Type B pancreatic cell (in vitro differentiated cells): ENCODE measurements at regions not wholly inside any gene's neighbourhood (a gene's known extent, or its start where the extent isn't known, plus 50 kb on each side); places are given as distances from the start of the nearest gene placed in this dataset.
"Not testable (repeated sequence)": the region's sequence is repeated elsewhere in the genome, so short reads cannot be mapped to it uniquely, and the experiment has no call there.

Source experiments
- DNase-seq: peaks from one replicate; pipeline ENCODE4 v3.0.0; 2021; ENCODE audit warnings: mixed read lengths; ENCODE audit not compliant: unreplicated experiment; ENCODE audit errors: extremely low spot score
- H3K27ac Mint-ChIP-seq: 2 replicates; pipeline ENCODE4 v1.8.0; 2021; ENCODE audit warnings: mild to moderate bottlenecking, mixed read lengths
- H3K27me3 Mint-ChIP-seq: 2 replicates; pipeline ENCODE4 v1.8.0; 2021; ENCODE audit warnings: mixed read lengths
- H3K36me3 Mint-ChIP-seq: 2 replicates; pipeline ENCODE4 v1.8.0; 2021; ENCODE audit warnings: mixed read lengths
- H3K4me1 Mint-ChIP-seq: one replicate; pipeline ENCODE4 v1.8.0; 2021; ENCODE audit warnings: mixed read lengths; ENCODE audit not compliant: unreplicated experiment
- H3K4me3 Mint-ChIP-seq: 2 replicates; pipeline ENCODE4 v1.8.0; 2021; ENCODE audit warnings: mild to moderate bottlenecking, mixed read lengths
- H3K9me3 Mint-ChIP-seq: 2 replicates; pipeline ENCODE4 v1.8.0; 2021; ENCODE audit warnings: mixed read lengths
- TF ChIP-seq, protein P1 (sequence below): fragments of 200-600 bp; sonication (generic); conservative IDR thresholded peaks from 2 replicates; pipeline ENCODE4 v1.5.0; 2021; ENCODE audit warnings: antibody characterized with exemption, mild to moderate bottlenecking

DNA sequence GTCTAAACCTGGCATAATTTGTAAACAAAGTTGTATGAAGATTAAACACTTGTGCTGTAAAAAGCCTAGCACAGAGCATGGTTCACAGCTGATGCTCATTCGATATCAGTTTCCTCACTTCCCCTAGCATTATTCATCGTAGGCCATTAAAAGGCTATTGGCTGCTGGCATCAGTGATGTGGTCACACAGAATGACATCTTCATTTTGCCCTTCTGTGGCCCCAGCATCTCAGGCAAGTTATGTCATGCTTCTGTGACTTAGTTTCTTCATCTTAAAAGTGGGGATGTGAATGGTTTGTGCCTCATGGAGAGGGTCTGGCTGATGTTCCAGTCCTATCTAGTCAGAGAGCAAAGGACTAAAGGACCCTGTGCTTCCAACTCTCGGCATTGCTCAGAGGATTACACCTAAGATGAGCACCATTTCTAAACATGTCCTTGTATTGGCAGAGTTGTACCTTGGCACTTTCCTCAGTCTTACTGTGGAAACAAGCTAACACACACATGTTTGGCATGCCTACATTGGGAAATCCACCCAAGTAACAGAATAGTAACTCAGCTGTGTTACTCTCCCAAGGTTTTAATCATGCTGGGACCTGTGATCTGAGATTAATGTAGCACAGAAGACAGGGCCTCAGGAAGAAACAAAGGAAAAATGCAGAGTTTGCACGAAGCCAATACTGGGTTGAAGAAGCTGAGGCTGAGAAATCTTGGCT, 83.5 kb upstream of the OR9Q1 start:
- H3K4me3 Mint-ChIP-seq = no peak overlapping the region
- no peaks in the 10 kb centered on the region for H3K4me1 Mint-ChIP-seq
- no peaks in the 10 kb centered on the region for H3K9me3 Mint-ChIP-seq
- H3K27ac Mint-ChIP-seq = no peak overlapping the region
- TF ChIP-seq, protein P1, sequence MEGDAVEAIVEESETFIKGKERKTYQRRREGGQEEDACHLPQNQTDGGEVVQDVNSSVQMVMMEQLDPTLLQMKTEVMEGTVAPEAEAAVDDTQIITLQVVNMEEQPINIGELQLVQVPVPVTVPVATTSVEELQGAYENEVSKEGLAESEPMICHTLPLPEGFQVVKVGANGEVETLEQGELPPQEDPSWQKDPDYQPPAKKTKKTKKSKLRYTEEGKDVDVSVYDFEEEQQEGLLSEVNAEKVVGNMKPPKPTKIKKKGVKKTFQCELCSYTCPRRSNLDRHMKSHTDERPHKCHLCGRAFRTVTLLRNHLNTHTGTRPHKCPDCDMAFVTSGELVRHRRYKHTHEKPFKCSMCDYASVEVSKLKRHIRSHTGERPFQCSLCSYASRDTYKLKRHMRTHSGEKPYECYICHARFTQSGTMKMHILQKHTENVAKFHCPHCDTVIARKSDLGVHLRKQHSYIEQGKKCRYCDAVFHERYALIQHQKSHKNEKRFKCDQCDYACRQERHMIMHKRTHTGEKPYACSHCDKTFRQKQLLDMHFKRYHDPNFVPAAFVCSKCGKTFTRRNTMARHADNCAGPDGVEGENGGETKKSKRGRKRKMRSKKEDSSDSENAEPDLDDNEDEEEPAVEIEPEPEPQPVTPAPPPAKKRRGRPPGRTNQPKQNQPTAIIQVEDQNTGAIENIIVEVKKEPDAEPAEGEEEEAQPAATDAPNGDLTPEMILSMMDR = no peak
- H3K36me3 Mint-ChIP-seq = no peaks in the 10 kb centered on the region
- no peak for DNase-seq
- no peaks in the 10 kb centered on the region for H3K27me3 Mint-ChIP-seq

DNA sequence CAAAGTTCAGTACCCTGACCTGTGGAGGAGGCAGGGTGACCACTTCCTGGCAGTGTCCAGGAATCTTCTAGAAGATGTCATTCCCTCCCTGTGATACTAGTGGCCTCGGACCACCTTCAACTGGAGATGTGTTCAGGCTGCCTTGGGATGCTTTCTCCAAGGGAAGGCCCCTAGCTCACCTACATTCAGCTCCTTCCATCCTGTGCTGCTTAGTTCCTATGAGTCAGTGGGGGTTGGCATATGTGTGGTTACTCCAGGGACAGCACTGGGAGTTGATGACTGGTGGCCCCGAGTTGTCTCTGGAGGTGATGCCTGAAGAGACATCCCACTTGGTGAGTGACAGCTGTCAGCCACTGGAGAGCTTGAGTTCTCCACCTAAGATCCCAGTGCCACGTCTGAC, 81.8 kb upstream of the OR9Q1 start:
- TF ChIP-seq, protein P1 = no peak
- Mint-ChIP-seq H3K36me3 (no peaks in the 10 kb centered on the region), H3K27me3 (no peaks in the 10 kb centered on the region), H3K4me1 (no peaks in the 10 kb centered on the region), H3K9me3 (no peaks in the 10 kb centered on the region), H3K27ac (no peak overlapping the region), H3K4me3 (no peak overlapping the region)
- DNase-seq = no peak

DNA sequence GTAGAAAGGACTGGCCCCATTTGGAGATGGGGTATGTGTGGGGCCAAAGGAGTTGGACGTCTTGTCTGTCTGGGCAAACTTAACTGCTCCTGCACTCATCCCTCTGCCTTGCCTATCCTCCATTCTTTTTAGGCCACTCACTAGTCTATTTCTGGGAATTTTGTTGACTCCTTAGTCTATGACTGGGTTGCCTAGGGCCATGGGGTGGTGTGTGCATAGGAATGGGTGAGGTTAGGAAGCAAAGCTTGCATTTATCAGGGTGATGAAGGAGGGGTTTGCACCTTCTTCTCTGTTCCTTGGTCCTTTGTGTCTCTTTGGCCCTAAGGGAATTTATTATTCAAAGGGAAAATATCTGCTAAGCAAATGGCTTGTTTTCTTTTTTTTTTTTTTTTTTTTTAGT, 80.9 kb upstream of the OR9Q1 start:
- TF ChIP-seq, protein P1 = no peak
- no peaks in the 10 kb centered on the region for H3K9me3 Mint-ChIP-seq
- H3K4me1 Mint-ChIP-seq = no peaks in the 10 kb centered on the region
- H3K27me3 Mint-ChIP-seq = no peaks in the 10 kb centered on the region
- no peak overlapping the region for H3K4me3 Mint-ChIP-seq
- H3K36me3 Mint-ChIP-seq = no peaks in the 10 kb centered on the region
- no peak overlapping the region for H3K27ac Mint-ChIP-seq
- no peak for DNase-seq

DNA sequence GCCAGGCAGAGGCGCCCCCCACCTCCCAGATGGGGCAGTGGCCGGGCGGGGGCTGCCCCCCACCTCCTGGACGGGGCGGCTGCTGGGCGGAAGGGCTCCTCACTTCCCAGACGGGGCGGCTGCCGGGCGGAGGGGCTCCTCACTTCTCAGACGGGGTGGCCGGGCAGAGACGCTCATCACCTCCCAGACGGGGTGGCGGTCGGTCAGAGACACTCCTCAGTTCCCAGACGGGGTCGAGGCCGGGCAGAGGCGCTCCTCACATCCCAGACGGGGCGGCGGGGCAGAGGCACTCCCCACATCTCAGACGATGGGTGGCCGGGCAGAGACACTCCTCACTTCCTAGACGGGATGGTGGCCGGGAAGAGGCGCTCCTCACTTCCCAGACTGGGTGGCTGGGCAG, 79.9 kb upstream of the OR9Q1 start:
- H3K9me3 Mint-ChIP-seq, H3K27ac Mint-ChIP-seq, H3K4me3 Mint-ChIP-seq, H3K27me3 Mint-ChIP-seq, H3K36me3 Mint-ChIP-seq, H3K4me1 Mint-ChIP-seq, DNase-seq: not testable (repeated sequence)

DNA sequence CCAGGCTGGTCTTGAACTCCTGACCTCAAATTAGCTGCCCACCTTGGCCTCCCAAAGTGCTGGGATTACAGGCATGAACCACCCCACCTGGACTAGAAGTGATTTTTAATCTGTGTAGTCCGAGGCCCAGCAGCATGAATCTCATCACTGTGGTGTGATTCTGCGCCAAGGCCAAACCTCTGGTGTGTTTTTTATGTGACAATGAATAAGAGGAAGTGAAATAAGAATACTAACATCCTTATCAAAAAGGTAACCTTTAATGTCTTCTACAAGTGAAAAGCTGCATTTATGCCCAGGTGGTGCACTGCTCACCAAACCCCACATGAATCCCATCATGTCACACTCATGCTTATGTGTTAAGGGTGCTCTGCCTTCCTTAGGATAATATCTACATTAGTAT, 77.1 kb upstream of the OR9Q1 start:
- Mint-ChIP-seq H3K27ac (no peak overlapping the region), H3K9me3 (no peaks in the 10 kb centered on the region)

DNA sequence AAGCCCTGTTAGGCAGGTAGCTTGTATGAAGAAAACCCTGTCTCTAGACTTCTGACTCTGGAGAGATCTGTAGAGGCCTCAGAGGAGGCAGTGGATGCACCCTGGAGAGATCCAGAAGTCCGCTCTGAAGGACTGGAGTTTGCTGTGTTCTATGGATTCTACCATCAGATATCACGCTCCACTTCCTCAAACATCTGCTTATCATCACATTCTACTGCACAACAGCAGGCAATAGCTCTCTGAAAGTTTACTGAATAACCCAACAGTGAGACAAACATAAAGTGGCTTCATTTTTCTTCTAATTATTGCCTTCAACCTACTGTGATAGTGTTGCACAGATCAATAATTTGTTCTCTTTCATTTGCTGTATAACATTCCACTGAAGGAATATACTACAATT, 59.0 kb upstream of the OR9Q1 start:
- Mint-ChIP-seq H3K27me3 (peaks cover 3% of the 10 kb centered on the region), H3K36me3 (no peaks in the 10 kb centered on the region), H3K27ac (no peak overlapping the region), H3K4me3 (no peak overlapping the region), H3K9me3 (no peaks in the 10 kb centered on the region), H3K4me1 (no peaks in the 10 kb centered on the region)
- TF ChIP-seq, protein P1 = no peak
- DNase-seq = no peak

More for the DNA sequence above, 77.1 kb upstream of the OR9Q1 start:
- no peaks in the 10 kb centered on the region for H3K4me1 Mint-ChIP-seq
- no peak for DNase-seq
- TF ChIP-seq, protein P1 = no peak
- no peak overlapping the region for H3K4me3 Mint-ChIP-seq
- no peaks in the 10 kb centered on the region for H3K36me3 Mint-ChIP-seq
- H3K27me3 Mint-ChIP-seq = no peaks in the 10 kb centered on the region
